Fibroblast of skin of abdomen (primary cell): ENCODE measurements at regions not wholly inside any gene's neighbourhood (a gene's known extent, or its start where the extent isn't known, plus 50 kb on each side); places are given as distances from the start of the nearest gene placed in this dataset.

Experiments
- DNase-seq: peaks from one replicate; pipeline ENCODE4 v3.0.0-alpha.2; 2013

DNA sequence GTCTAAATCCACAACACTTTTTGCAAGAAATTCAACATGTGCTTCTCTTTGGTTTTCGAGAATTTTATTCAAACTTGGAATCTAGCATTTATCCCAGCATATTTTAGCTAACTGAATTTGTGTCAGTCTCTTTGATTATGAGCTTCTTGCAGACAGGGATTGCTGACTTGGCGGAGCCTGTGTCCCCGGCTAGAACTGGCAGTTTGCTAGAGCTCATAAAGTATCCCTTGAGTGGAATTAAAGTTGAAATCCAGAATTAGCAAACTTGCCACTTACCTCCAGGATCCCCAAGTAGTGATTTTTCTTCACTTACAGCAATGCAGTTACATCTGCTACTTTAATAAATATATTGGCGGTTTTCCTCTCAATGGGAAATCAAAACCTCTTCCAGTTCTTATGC is 306.9 kb downstream of the AACS start:
- DNase-seq = no peak

DNA sequence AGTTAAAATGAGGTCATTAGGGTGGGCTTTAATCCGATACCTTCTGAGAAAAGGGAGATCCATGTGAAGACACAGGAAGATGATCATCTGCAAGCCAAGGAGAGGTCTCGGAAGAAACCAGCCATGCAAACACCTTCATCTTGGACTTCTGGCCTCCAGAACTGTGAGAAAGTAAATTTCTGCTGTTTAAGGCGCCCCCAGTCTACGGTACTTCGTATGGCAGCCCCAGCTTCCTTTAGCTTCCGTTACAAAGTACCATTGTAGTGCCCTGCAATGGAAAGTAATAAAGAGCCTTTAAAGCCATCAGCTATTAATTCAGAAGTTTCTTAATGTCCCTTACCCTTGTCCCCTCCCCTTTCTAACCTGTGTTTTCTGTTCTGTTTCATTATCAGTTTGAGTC is 308.1 kb downstream of the AACS start:
- DNase-seq = no peak

DNA sequence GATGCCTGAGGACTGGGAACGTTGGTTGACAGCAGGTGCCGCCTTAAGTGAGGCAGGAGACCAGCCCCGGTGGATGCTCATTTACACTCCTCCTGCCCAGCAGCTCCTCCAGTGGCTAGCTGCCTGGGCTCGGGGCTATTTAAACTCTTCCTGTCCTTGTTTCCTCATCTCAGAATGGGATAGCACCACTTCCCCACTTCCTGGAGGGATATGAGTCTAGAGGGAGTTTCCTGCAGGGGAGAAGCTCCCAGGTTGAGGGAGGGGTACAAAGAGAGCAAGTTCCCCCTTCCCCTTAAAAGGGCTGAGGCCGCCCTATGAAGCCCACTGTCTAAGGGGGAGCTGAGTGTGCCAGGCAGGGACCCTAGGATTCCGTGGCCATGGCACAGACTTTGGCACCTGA is 311.2 kb downstream of the AACS start:
- DNase-seq = no peak

GRCh38 chr12:125377093-125377492 is 311.9 kb downstream of the AACS start:
- DNase-seq = no peak

GRCh38 chr12:125381373-125381772 is 316.1 kb downstream of the AACS start:
- DNase-seq = no peak

DNA sequence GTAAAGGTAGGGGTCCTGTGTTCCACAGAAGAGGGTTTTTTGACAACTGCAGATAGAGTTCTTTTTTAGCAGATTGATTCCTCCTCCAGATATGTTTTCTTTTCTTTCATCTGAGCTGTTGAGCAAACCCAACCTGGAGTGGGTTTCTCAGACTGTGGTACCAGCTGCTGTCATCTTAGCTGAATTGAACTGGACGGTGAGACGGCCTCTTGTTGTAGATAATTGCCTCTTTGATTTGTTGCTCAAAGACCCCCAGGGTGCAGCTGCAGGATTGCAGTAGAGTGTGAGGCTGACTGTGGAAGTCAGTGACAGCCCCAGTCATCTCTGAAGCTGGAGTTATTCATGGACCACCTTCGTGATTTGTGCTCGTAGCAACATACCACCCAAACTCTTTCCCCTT is 317.7 kb downstream of the AACS start:
- no peak for DNase-seq

DNA sequence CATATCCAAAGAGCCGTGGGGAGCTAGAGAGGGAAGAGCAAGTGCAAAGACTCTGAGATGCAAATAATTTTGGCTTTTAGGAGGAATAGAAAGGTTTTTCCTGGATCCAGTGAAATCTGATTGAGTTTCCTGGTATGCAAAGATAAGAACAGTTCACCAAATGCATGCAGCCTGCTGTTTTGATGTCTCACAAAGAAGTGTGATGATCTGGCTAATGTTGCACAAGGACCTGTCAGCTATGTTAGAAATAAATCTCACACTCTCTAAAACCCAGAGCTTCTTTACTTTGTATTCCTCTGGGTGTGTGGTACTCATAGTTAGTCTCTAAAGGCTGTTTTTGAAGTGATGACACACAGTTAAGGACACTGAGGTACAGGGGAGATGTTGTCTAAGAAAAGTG is 321.4 kb downstream of the AACS start:
- no peak for DNase-seq

- no peak for DNase-seq
Measured at GRCh38 chr12:125387206-125387605, 322.0 kb downstream of the AACS start.

- DNase-seq = no peak
Measured at GRCh38 chr12:125389061-125389697, 323.9 kb downstream of the AACS start.

DNA sequence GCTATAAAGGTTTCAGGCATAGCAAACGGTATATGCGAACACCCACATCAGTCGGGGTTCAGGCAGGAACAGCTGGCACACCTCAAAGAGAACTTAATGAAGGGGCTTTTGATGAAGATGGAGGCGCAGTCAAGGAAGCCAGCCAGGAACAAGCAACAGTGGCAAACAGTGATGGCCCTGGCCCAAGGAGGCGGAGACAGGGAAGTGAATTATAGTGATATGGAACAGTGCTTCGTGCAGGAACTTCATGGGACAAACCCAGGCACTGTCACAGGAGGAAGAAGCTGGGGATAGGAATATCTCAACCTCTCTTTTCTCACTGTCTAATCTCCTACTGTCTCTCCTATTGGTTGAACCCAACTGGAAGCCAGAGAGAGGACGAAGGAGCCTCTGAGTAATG is 328.3 kb downstream of the AACS start:
- no peak for DNase-seq

- DNase-seq = no peak
Measured at GRCh38 chr12:125395583-125396215, 330.5 kb downstream of the AACS start.

DNA sequence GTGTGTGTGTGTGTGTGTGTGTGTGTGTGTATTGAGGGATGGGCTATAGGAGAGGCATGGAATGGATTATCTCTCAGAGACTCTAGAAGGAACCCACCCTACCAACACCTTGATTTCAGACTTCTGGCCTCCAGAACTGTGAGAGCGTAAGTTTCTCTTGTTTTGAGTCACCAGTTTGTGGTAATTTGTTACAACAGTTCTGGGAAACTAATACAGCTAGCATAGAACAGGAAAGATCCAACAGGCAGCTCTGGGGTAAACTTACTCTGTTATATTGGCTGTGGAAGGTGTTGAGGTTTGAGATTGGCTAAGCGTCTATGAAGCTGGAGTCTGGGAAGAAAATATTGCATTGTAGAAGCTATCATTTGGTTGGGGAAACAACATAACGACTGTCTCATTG is 334.3 kb downstream of the AACS start:
- no peak for DNase-seq

GRCh38 chr12:125402874-125403789 is 337.9 kb downstream of the AACS start:
- peak; percentile 4 for DNase-seq

DNA sequence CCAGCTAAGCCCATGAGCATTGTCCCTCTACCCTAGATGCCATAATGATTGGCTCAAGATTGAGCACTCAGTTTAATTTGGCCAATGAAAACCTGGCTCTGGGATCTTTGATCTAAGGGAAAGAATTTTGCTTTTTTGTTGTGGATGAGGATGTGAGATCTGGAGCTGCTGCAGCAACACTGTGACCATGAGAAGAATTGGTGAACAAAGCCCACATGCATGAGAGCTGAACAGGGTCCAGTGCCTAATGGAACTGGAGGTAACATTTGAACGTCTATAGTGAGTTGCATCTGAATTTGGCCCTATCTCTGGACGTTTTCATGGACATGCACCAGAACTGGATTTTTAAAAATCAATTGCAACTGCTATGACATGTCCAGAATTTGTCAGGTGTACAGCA is 338.6 kb downstream of the AACS start:
- DNase-seq = no peak

GRCh38 chr12:125406131-125406530 is 340.9 kb downstream of the AACS start:
- no peak for DNase-seq

- no peak for DNase-seq
Measured at GRCh38 chr12:125408718-125409117, 343.5 kb downstream of the AACS start.

DNA sequence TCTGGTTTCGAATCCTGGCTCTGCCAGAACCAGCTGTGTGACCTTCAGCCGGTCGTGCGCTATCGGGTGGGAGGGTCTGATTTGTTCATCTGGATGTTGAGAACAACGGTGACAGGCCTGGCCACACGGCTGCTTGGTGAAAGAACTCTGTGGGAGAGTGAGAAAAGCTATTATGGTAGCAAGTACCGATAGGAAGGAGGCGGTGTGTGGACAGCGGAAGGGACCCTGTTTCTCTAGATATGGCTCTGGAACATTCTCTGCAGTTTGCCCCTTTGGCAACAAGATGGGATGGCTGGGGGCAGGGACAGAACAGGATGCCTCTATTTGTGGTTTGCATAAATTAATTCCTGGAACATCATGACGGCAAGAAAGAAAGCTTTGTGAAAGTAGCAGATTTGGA is 347.3 kb downstream of the AACS start:
- DNase-seq = no peak

DNA sequence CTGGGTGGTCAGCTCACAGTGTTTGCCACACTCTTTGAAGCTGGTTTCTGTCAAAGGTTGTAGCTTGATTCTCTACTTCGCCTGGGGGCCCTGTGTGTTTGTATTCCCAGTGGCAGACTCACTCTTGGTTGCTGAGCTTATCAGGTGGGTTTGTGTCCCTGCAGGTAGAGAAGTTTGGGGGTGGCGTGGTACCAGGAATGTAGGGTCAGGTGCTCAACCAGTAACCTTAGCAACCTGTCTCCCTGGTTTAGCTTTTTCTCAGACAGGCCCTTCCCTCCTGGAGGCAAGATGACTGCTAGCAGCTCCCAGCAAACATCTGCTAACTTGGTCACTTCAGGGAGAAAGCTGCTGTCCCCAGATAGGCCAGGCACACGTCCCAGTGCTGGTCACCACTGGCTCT is 352.2 kb downstream of the AACS start:
- no peak for DNase-seq

- no peak for DNase-seq
Measured at GRCh38 chr12:125418902-125419564, 353.8 kb downstream of the AACS start.

GRCh38 chr12:125424909-125425308 is 359.7 kb downstream of the AACS start:
- DNase-seq = no peak

- no peak for DNase-seq
Measured at GRCh38 chr12:125431516-125431915, 366.3 kb downstream of the AACS start.

DNA sequence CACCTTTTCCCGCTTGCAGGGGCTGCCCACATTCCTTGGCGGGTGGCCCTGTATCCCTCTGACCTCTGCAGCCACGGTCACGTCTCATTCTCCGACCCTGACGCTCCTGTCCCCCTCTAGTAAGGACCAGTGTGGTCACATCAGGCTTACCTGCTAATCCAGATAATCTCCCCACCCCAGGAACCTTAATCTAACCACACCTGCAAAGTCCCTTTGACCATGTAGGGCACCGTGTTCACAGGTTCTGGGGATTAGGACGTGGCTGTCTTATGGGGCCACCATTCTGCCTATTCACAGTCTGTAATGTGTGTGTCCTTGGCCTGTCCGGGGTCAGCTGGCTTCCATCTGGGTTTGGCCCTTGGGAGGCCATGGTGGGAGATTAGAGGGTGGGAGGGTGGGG is 368.9 kb downstream of the AACS start:
- DNase-seq = no peak

DNA sequence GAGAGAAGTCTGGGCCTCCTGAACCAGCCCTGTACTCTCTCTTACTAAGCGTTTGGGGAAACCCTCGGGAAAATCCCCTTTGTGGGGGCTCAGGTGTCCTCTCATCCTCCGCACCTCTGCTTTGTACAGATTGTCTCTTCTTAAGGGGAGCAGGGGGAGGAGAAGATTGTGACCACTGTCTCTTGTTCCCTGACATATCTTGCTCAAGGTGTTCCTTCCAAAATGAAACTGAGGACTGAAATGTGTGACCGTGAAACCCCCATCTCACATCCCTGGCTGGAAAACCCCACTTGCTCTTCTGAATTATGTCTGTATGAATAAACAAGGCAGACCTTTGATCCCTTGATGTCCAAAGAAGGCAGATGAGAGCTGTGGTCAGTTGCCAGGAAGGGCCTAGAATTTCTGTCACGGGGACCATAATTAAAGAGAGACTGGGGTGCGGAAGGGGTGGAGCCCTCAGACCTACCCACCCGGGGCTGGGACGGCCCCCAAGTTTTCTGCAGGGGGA is 369.8 kb downstream of the AACS start:
- no peak for DNase-seq
